Stimulated activated CD4-positive, alpha-beta T cell treated with anti-CD3 and anti-CD28 coated beads, Interleukin-2, amount 100 ng/mL, for 48 hours (primary cell): ENCODE measurements at regions not wholly inside any gene's neighbourhood (a gene's known extent, or its start where the extent isn't known, plus 50 kb on each side); places are given as distances from the start of the nearest gene placed in this dataset.

ENCODE experiments used
- DNase-seq, 2 donors: peaks; one replicate each; pipeline ENCODE4 v3.0.0-alpha.2; 2020

DNA sequence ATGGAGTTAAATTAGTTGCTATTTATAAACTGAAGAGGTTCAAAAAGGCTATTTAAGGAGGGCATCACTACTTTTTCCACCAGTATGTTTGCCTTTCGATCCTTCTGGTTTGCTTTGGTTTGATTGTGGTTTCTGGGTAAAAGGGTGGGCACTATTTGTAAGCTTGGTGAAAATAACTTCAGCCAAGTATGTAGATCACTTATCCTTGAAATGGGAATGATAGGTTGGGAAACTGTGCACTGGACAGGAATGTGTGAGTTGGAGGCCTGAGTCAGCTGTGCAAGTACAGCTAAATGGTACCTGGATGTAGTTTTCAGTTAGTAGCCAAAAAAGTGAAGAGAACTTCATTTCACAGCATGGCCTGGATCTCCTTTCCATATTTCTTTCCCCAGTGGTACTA, 466.2 kb downstream of the ENC1 start:
- DNase-seq, result no peak

DNA sequence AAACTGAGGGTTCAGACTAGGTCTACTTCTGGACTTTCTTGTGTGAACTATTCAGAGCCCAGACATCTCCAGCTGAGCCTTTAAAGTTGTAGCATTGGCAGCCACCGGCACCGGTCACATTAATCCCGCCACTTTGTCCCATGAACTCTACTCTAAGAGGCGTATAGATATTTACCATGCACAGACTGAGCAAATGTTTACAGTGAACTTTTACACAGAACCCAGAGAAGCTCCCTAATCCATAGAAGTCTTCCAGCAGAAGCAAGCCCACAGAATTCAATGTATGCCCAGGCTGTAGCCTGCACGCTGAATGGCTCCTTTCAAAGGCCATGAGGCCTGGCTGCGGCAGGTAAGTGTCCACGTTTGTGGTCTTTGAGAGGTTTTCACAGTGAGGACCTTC, 466.9 kb downstream of the ENC1 start:
- DNase-seq, result no peak

DNA sequence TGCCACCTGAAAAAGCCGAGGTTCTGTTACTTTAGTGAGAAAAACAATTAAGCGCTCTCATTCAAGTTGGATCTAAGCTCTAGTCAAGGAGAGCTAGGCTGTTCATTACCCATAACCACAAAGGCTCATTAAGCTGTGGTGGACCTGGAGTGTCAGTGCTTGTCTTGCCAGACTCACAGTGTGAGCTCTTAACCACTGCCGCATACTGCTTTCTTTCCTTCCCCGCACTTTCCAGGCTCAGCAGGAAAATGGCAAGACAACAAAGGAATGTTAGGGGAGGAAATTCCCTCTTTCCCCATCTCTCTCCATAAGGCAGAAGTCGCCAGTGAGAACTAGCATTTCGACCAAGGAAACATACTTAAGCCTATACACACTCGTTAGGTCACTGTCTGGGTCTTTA, 467.3 kb downstream of the ENC1 start:
- DNase-seq, result no peak

DNA sequence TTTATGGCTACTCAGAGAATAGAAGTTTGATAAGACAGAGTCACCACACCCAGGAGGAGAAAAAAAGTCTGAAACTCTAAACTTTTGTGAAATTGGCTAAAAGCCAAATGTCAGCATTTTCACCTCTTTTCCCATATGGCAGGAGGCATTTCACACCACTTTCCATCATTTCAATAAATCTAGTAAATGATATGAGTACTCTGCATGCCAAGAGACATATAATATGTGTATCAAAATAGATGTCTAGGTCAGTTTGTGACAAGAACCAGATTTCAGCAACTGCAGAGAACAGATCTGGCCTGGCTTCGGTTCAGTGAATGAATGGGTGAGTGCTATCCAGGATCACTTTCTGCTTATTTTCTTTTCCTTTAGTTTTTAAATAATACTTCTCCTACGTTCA, 470.8 kb downstream of the ENC1 start:
- no peak for DNase-seq

DNA sequence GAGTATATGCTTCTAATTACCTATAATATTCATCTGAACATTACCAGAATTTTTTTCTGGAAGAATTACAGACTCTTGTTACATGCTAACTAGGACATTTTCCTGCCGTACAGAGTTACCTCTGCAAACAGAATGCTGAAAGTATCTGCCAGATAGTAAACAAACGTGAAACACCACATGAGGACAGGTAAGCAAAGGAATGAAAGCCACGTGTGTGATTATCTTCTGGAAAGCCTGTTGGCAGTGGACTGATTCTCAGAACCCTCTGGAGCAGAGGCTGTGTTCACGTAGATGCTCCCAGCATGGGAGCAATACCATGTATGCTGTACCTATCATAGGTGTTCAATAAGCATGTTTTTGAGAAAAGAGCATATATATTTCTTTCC, 472.6 kb downstream of the ENC1 start:
- DNase-seq, result no peak

DNA sequence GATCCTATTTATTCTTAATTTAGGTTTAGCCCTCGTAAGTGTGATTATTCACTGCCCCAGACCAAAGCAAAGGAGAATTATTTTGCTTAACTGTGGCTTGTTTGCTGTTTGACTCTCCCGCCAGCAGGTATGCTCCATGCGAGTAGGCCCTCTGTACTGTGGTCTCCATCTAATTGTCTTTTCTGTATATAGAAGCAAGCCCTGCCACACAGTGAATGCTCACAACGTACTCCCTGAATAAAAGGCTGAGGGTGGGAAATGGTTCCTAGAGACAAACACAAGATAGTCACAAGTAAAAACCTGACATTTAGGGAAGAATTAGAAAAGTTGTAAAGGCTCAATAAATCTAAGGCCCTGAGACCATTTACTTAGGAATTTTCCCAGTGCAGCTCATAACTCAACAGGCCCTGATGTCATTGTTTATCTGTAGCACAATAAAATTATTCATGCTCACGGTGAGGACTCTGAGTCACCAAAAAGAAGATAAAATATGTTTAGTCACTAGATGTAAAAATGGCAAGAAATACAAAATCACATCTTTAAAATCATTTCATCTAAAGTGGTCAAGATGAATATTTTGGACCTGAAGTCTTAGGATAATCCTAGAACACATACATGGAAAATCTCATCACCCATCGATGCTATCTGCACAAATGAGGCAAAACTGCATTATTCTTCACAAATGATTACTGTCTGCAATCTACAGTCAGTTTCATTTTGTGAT, 473.2 kb downstream of the ENC1 start:
- DNase-seq, result no peak

DNA sequence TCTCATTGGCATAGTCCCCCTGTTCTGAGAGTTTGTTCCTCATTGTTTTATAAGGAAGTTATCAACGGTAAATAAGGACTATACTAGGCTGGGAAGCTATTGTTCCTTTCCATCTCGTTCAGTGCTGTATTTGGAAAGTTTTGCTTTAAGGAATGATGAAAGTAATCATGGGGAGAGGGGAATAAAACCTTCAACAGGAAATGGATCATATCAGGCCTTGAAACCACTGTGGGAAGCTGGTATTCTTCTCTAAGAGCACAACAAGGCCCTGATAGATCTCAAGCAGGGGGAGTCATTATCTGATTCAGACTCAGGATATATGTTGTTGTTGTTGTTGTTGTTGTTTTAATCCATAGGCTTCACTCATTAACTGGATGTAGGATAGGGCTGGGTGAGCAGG, 474.5 kb downstream of the ENC1 start:
- DNase-seq, result no peak

DNA sequence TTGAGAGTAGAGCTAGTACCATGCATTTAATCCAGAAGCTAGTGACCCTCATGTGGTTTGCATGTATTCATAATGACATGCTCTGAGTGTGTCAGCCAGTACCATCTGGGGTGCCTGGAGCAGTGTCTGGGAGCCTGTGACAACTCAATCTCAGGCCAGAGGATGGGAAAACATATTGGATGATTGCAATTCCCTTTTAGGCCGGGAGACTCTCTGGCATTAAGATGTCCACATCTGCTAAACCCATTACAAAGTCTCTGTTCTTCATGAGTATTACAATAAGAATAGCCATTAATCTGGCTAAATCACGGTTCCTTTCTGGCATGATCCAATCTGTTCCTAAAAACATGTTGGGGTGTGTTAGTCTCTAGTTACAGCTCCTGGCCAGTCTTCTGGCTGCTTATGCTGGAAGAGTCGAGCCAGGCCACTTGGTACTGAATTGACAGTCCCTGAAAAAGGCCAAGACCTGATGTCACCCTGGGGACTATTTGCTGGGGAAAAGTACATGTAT, 475.7 kb downstream of the ENC1 start:
- no peak for DNase-seq

DNA sequence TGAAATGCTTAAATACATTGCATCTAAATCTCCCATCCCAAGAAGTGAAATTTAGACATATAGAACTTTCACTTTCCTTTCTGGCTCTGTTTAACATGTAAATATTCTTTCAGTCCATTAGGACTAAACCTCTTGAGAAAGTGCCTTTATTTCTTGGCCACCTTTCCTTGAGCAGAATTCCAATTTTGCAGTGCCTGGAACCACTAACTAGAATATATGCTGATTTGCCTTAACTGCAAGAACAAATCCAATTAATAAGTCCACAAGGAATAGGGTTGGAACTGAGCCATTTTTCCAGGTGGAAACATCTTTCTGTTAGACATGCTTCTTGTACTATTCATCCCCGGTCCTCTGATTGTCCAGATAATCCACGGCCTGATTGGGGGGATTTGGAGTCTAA, 478.0 kb downstream of the ENC1 start:
- no peak for DNase-seq

DNA sequence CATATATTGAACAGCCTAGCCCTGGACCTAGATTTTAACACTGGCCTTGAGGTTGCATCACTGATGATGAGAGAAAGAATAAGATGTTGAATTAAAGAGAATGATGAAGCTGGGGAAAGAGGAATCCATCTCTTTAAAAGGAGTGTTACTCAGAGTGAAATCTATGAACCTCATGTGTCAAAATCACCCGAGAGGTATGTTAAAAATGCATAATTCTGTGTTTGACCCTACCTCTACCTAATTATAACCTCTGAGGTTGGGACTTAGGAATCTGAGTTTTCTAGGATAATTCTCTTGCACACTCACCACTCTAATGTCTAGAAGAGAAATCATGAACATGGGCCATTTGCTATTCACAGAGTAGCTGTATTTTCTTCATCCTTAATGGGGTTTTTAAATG, 479.4 kb downstream of the ENC1 start:
- DNase-seq, result no peak

DNA sequence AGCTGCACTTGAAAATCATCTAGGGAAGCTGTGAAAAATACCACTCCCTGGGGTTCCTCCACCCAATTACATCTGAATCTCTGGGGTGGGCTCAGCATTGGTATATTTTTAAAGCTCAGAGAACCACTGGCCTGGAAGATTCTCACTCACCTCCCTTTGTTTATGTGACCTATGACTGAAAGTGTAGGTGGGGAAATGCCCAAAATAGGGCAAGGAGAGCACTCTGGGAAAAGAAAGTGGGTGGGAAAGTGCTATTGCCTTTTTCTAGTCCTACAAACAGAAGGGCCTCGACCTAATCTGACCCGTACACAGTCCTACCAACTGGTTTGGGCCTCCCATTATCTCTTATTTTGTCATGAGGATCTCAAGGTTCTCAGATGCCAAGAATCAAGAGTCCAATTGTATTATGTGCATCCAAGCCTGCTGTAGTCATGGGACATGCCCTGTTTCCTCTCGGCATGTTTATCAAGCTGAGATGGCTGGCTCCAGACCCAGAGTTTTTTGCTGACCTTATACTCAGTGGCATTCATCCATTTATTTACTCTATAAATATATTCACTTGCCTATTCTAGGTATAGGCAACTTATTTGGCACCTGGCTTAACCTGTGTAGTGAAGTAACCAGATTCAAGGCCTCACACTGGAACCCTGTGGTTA, 483.7 kb downstream of the ENC1 start:
- no peak for DNase-seq

DNA sequence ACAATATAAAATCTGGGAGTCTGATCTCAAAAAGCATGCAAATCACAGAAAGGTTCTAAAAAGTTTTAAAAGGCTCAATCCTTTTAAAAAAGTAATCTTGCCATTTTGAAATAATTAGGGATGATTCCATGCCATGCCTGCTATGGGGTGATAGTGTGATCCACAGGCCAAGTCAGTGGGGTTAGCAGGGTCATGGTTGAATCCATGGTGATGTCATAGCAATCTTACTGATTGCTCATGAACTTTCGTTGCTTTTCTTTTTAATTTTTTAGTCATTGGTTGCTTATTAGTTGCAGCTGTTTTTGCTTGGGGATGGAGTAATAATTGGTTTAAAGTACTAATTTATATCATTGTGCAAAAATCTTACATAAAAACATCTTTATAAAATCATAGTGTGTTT, 485.0 kb downstream of the ENC1 start:
- DNase-seq, result no peak

DNA sequence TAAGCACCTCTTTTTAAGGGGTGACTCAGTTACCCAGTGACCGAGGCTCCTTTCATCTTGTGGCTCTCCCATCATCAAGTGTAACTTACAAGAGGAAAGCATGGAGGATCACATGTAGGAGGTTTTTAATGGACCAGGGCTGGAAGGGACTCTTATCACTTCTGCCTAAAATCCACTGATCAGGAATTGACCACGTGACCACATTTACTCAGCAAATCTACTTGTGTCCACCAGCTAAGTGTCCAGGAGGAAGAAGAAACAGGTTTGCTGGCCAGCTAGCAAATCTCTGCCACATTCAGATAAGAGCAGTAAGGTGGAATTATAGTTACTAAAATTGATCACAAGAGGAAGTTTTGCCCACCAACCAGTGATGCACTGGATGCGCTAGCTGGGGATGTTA, 486.0 kb downstream of the ENC1 start:
- no peak for DNase-seq

DNA sequence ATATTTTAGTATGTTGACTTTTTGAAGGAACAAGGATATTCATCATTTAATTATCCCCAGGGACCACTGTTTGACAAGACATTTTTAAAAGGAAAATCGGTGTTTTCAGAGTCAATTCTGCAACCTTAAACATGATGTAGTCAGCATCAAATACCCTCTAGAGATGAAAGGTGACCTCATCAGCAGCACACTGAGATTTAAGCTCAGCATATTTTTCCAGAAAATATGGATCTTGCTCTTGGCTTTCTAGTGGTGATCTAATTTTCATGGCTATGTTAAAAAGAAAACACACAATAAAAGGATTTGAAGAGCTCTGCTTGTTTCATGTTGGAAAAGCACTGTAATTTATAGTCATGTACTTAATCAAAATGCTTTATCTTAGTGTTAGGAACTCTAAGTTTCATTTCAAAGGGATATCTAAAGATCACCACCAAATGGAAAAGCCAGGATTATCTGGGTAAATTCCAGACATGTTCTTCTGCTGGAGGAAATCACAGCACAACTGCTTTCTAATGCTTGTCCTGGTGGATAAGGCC, 487.2 kb downstream of the ENC1 start:
- no peak for DNase-seq

DNA sequence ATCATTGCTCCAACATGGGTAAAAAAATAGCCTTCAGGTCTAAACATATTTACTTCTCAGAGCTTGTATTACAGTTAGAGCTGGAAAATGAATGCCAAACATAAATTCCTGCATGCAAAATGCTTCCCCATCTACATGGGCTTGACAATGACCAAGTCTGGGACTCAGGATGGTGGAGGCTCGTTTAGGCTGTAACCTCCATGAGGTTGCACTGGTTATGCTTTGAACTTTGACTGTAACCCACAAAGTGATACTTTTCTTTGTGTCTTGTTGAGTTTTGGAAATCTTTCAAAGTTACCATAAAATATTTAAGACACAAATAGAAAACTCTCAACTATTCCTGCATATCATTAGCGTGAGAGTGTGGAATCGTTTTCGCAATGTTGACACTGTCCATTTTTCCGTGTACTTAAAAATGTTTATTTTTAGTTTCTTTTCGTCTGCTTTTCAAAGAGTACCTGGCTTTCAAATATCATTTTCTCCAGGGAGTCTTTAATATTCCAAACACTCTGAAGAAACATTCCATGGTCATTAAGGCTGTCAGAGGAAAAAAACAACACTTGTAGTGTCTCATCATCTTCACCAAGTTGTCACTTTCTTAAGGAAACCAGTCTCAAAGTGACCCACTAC, 487.8 kb downstream of the ENC1 start:
- no peak for DNase-seq

DNA sequence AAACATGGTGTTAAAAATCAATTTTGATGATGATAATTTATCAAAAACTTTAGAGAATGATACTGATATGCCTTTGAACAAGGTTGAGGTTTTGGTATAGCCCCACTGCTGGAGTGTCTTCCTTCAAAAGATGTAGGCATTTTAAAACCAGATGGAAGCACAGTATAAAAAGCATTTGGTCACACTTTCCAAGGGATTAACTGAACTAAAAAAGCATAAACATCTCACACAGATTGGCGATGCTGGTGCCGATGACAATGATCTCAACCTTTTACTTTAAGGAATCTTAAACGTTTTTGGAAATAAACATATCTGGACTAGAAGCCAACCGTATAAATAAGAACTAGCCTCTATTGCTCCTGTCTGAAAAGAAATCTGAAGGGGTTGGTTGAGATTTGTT, 488.4 kb downstream of the ENC1 start:
- DNase-seq, result no peak

DNA sequence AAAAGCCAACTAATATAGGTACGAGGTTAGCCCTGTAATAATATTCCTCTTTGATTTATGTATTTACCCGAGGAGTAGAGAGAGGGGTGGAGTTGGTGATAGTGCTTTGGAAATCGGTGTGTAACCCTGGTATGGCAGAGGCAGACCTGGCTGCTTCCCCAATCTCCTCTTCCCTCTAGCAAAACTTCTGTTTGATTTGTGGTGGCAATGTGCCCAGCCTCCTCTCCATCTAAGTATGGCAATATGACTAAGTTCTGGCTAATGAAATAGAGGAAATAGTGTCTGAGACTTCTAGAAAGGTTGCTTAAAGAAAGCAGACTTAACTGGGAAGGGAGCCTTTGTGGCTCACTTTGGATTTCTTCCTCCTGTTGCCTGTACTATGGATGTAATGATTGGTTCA, 491.1 kb downstream of the ENC1 start:
- no peak for DNase-seq

DNA sequence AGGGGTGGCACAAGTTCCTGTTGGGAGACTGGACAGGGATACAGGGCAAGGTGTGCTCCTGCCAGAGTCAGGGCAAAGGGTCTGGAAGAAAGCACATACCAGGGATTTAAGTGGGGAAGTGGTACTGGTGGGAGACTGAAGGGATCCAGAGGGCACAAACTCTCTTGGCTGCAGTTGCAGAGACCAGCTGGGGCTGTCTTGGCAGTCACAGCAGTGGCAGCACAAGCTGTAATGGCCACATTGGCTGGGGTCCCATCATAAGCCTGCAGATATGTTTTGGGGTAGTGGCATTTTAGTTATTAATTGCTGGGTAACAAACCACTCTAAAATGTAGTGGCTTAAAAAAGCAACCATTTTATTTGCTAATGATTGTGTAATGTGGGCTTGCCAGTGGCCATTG, 492.2 kb downstream of the ENC1 start:
- no peak for DNase-seq

DNA sequence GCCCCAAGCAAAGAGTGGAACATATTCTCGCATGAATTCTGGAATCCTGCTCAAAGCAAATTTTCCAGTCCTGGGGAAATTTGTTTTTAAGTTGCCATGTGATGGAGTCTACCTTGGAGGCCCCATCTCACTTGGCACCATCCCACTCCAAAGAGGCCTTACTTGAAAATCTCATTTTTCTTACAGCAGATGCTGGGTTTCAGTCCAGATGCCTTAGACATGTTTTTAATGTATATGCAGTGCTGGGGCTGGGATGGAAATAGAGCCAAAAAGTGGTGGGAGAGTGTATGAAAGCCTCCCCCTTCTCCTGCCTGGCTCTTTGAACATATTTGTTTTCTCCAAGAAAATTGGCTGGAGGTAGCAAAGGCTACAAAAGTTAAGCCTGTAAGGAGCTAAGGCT, 493.7 kb downstream of the ENC1 start:
- DNase-seq, result no peak

DNA sequence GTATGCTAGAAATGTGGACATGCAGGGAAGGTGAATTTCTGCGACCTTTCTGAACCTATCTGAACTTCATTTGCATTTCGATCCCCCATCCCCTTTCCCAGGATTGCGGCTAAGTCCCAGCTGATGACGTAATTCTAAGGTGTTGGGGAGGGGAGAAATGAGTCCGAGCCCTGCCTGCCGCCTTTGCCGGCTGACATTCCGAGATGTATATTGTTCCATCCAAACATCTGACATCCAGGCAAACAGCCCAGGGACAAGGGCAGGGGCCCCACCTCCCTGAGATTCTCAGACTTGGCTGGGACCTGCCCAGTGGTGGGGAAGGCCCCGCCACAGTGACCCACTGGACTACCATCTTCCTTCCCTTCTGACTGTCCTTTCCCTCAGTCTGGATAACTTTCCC, 494.6 kb downstream of the ENC1 start:
- no peak for DNase-seq

DNA sequence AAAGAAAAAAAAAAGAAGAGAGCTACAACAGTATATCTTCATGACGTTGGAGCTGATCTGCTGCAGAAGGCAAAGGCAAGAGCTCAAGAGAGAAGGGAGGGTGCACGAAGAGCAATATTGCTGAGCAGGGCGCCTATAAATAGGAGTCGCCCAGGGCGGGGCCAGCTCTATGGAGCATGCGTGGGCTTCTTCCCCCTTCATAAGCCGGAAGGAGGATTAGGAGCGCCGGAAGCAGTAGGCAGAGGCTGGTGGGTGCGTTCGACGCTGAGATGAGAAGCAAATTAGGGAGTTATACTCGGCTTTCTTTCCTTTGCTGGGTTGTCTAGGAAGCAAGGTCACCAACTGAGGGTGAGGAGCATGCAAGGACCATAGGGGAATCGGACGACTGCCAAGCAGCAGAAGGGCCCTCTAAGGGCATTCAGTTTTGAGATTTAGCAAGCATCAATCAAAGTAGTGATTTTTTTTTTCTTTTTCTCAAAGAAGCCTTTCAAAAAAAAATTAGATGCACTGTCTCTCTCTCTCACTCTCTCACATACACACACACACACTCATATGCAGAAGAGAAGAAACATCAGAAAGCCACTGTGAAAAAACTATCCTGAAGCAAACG, 496.7 kb downstream of the ENC1 start:
- DNase-seq, result no peak

DNA sequence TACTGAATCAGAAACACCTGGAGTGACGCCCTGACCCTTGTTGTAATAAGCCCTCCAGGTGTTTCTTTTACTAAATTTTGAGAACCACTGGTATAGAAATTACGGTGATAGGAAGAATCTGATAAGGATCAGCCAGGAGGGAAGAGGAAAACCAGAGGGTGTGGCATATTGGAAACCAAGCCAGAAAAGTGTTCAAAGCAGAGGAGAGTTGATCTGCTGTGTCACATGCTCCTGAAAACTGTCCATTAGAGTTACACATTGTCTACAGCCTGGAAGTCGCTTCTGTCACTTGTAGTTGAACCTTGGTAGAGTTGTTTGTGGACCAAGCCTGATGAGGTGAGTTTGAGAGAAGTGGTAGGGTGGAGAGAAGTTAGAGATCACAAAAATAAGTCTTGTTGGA, 497.4 kb downstream of the ENC1 start:
- no peak for DNase-seq

DNA sequence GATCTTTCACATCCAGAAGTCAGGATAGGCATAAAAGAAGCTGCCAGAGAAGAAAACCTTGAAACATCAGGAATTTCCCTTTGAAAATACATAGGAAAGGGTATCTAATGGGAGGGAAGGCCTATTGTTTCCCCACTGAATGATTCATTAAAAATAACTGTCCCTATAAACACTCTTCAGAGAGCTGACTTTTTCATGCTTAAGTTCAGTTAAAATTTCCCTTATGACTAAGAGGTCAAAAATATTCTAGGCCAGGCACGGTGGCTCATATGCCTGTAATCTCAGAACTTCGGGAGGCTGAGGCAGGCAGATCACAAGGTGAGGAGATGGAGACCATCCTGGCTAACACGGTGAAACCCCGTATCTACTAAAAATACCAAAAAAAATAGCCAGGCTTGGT, 499.5 kb downstream of the ENC1 start:
- DNase-seq, result no peak

DNA sequence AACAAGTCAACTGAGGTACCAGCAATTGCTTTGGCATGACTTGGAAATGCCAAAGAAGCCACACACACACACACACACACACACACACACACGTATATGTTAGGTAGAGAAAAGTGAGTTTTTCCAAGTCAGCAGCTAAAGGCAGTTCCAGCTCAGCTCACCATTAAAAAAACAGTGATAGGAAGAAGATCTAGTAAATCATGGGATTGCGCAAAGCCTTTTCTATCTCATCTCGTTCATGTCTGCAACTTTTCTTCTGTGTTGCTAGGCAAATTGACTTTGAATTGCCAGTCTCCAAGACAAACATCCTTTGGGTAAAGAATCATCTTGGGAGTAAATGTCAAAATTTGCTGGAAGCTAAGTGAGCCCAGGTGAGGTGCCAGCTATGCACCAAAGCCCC, 500.1 kb downstream of the ENC1 start:
- DNase-seq, result no peak
